ENCODE measurements at regions not wholly inside any gene's neighbourhood (a gene's known extent, or its start where the extent isn't known, plus 50 kb on each side); places are given as distances from the start of the nearest gene placed in this dataset.
A peak's percentile ranks its signal among the peaks of the same experiment; 100 is the strongest.

DNA sequence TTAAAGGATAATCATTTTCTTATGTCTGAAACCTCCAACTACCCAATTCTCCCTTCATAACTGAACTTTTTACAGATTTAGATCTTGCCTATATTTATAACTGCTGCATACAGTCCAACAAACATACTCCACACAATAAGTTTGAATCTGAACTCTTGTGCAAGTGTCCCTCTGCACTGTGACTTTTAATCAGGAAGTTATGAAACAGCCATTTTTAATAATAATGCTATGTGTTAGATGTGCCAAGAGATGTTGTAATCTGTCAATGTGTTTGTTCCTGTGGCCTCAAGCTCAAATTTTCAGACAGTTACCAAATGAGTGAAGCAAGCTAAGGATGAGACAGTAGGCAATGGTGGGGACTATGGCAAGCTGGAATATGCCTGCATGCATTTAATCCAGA lies 57.6 kb upstream of the MTAP start:
- H3K27me3 ChIP-seq (replicated peaks; ENCODE audit: control insufficient read depth, insufficient read depth, low read length) = no peaks in the 10 kb centered on the region
- peak; percentile 77 for DNase-seq (ENCODE audit: low read depth)

DNA sequence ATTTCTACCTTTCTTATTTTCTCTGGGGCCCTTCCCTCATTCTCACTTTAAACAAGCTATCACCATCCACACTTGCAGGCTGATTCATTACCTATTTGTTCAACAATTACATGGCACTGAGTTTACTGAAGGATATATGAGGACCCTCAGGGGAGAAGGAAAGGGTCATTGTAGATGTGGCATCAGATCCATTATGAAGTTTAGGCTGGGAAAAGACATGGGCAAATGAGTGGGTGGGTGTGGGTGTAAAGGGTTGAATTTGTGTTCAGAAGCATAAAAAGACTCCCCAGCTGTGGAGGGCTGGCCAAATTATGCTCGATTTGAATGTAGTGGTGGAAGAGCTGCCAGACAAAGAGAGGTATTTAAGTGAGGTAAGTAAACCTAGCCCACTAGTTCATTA lies 55.9 kb upstream of the MTAP start:
- Histone ChIP-seq H3K4me3 (ENCODE audit: low read length) (peak overlapping the region; percentile 23), H3K36me3 (ENCODE audit: control insufficient read depth, insufficient read depth, low read length, severe bottlenecking) (no peaks in the 10 kb centered on the region), H3K27me3 (replicated peaks; ENCODE audit: control insufficient read depth, insufficient read depth, low read length) (no peaks in the 10 kb centered on the region), H3K9ac (ENCODE audit: low read length) (peak overlapping the region; percentile 20), H3K9me3 (ENCODE audit: control insufficient read depth, low read length) (no peaks in the 10 kb centered on the region), H3K4me1 (ENCODE audit: control insufficient read depth, insufficient read depth, low read length) (peaks cover 63% of the 10 kb centered on the region)
- DNase-seq (ENCODE audit: low read depth) = no peak

More for the DNA sequence above, 57.6 kb upstream of the MTAP start:
- H3K4me1 ChIP-seq (ENCODE audit: control insufficient read depth, insufficient read depth, low read length) = peaks cover 69% of the 10 kb centered on the region
- H3K36me3 ChIP-seq (ENCODE audit: control insufficient read depth, insufficient read depth, low read length, severe bottlenecking) = no peaks in the 10 kb centered on the region
- peak overlapping the region; percentile 41 for H3K4me3 ChIP-seq (ENCODE audit: low read length)
- no peaks in the 10 kb centered on the region for H3K9me3 ChIP-seq (ENCODE audit: control insufficient read depth, low read length)
- H3K9ac ChIP-seq (ENCODE audit: low read length) = peak overlapping the region; percentile 37

DNA sequence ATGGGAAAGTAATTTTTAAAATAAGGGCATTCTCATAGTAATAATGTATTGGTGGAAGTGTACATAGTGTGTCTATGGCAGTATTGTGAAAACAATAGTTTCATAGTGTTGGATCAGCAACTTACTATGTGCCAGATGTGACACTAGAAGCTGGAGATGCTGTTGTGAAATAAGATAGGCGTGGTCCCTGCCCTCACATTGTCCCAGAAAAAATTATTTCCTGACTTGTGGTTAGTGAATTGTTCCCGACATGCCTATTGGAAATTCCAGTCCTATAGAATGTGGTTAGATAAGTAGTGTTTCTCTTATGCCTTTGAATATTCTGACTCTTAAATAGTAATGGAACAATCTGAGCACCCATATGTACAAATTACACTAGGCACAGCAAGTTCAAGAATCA lies 55.3 kb upstream of the MTAP start:
- H3K27me3 ChIP-seq (replicated peaks; ENCODE audit: control insufficient read depth, insufficient read depth, low read length) = no peaks in the 10 kb centered on the region
- peak; percentile 65 for DNase-seq (ENCODE audit: low read depth)
- no peak overlapping the region for H3K9ac ChIP-seq (ENCODE audit: low read length)
- no peaks in the 10 kb centered on the region for H3K36me3 ChIP-seq (ENCODE audit: control insufficient read depth, insufficient read depth, low read length, severe bottlenecking)
- no peaks in the 10 kb centered on the region for H3K9me3 ChIP-seq (ENCODE audit: control insufficient read depth, low read length)
- no peak overlapping the region for H3K4me3 ChIP-seq (ENCODE audit: low read length)
- H3K4me1 ChIP-seq (ENCODE audit: control insufficient read depth, insufficient read depth, low read length) = peaks cover 64% of the 10 kb centered on the region

DNA sequence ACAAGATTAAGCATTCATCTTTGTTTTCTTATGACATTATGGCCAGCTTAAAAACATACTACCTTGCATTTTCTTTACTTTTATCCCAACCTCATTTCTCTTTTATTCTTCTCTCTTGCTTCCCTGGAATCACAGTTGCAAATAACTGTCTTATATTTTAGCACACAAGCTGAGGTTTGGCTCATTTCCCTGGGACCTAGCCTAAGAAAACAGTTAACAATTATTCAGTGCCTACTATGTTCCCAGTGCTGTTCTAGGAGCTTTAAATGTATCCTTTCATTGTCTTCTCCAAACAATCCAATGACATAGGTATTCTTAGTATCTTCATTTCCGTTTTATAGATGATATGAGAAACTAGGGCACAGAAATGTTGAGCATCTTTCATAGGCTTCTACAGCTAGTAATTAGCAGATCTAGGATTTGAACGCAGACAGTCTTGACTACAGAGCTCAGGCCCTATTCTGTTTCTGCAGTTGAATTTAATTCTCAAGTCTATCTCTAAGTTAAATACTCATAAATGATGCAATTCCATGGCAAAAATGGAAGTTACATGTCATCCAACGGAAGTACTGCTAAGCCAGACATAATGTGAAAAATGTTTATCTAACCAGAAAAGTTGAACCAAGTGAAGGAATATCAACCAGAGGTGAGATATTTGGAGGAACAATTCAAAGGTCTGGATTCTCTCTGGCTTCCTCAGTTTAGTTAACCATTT lies 52.3 kb upstream of the MTAP start:
- Histone ChIP-seq H3K4me1 (ENCODE audit: control insufficient read depth, insufficient read depth, low read length) (peaks cover 39% of the 10 kb centered on the region), H3K4me3 (ENCODE audit: low read length) (no peak overlapping the region), H3K36me3 (ENCODE audit: control insufficient read depth, insufficient read depth, low read length, severe bottlenecking) (no peaks in the 10 kb centered on the region), H3K9ac (ENCODE audit: low read length) (no peak overlapping the region), H3K27me3 (replicated peaks; ENCODE audit: control insufficient read depth, insufficient read depth, low read length) (no peaks in the 10 kb centered on the region), H3K9me3 (ENCODE audit: control insufficient read depth, low read length) (no peaks in the 10 kb centered on the region)
- DNase-seq (ENCODE audit: low read depth) = peak; percentile 49

DNA sequence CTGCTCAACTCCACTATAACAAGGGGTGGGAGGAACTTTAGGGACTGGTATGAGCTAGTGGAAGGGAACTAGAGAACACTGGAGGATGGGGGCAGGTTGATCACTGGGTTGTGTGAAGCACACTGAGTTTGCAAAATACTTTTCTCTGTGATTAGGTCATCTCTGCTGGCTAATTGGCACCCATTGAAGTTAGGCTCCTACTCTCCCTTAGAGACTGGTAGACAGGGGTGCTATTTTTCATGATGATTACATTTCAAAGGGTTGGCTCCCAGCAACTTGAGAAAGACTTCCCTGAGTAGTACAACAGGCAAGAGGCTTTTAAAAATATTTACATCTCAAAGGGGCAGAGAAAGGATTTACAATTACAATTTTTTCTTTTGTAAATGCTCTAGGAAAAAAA lies 50.4 kb upstream of the MTAP start:
- H3K9ac ChIP-seq (ENCODE audit: low read length) = no peak overlapping the region
- no peak overlapping the region for H3K4me3 ChIP-seq (ENCODE audit: low read length)
- no peaks in the 10 kb centered on the region for H3K9me3 ChIP-seq (ENCODE audit: control insufficient read depth, low read length)
- DNase-seq (ENCODE audit: low read depth) = no peak
- H3K36me3 ChIP-seq (ENCODE audit: control insufficient read depth, insufficient read depth, low read length, severe bottlenecking) = no peaks in the 10 kb centered on the region
- no peaks in the 10 kb centered on the region for H3K27me3 ChIP-seq (replicated peaks; ENCODE audit: control insufficient read depth, insufficient read depth, low read length)
- peaks cover 21% of the 10 kb centered on the region for H3K4me1 ChIP-seq (ENCODE audit: control insufficient read depth, insufficient read depth, low read length)

Measured in adipocyte (in vitro differentiated cells).